ENCODE measurements at regions not wholly inside any gene's neighbourhood (a gene's known extent, or its start where the extent isn't known, plus 50 kb on each side); places are given as distances from the start of the nearest gene placed in this dataset.

DNA sequence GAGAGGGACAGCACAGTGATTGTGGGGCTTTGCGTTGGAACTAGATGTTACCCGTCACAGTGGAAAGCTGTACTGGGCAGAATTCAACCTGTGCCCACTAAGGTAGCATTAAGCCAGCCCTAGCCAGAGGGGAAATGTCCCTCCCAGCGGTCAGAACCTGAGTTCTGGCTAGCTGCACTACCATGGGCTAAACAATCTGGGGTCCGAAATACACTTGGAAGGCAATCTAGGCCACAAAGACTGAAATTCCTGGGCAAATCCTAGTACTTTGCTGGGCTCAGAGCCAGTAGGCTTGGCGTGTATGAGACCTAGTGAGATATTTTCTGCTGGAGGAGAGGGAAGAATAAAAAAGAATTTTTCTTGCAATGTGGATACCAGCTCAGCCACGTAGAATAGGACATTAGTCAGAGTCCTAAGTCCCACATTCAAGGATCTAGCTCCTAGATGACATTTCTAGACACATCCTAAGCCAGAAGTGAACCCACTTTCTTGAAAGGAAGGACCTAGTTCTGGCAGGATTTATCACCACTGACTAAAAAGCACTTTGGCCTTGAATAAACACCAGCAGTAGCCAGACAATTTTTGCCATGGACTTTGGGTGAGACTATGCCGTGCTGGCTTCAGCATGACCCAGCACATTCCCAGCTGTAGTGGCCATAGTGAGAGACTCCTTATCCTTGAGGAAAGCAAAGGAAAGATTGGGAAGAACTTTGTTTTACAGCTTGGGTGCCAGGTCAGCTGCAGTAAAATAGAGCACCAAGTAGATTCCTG is 618.0 kb downstream of the BRINP1 start (continued):
- TF ChIP-seq ZNF281 (CRISPR knock-in tag; IDR thresholded peaks at IDR 0.05) = no peak
- no peak for TF ChIP-seq JAZF1 (CRISPR knock-in tag; IDR thresholded peaks at IDR 0.05)
- TF ChIP-seq ZSCAN18 (CRISPR knock-in tag; IDR thresholded peaks at IDR 0.05) = no peak
- no peak for TF ChIP-seq USF1 (CRISPR knock-in tag; IDR thresholded peaks at IDR 0.05)
- no peak for TF ChIP-seq ZNF121 (CRISPR knock-in tag; IDR thresholded peaks at IDR 0.05)
- TF ChIP-seq RELA (CRISPR knock-in tag; IDR thresholded peaks at IDR 0.05; ENCODE audit: borderline replicate concordance) = no peak
- TF ChIP-seq HMGA2 (CRISPR knock-in tag; IDR thresholded peaks at IDR 0.05) = no peak
- TF ChIP-seq CREB1 (CRISPR knock-in tag; IDR thresholded peaks at IDR 0.05) = no peak
- TF ChIP-seq, protein P1, sequence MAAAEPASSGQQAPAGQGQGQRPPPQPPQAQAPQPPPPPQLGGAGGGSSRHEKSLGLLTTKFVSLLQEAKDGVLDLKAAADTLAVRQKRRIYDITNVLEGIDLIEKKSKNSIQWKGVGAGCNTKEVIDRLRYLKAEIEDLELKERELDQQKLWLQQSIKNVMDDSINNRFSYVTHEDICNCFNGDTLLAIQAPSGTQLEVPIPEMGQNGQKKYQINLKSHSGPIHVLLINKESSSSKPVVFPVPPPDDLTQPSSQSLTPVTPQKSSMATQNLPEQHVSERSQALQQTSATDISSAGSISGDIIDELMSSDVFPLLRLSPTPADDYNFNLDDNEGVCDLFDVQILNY (CRISPR knock-in tag; IDR thresholded peaks at IDR 0.05) = no peak

GRCh38 chr9:118751848-118752223 is 617.4 kb downstream of the BRINP1 start:
- DNase-seq (ENCODE audit: low spot score) (no peak), ATAC-seq (peak; percentile 26; the same call in 1 of the 2 replicates)
- Mint-ChIP-seq H3K27me3 (ENCODE audit: low read depth) (no peaks in the 10 kb centered on the region), H3K36me3 (no peaks in the 10 kb centered on the region), H3K4me1 (no peaks in the 10 kb centered on the region), H3K9me3 (peaks cover 5% of the 10 kb centered on the region), H3K27ac (no peak overlapping the region), H3K4me3 (no peak overlapping the region)
- ChIA-PET POLR2A (no interaction called here), CTCF (no interaction called here)
- TF ChIP-seq, protein P2, sequence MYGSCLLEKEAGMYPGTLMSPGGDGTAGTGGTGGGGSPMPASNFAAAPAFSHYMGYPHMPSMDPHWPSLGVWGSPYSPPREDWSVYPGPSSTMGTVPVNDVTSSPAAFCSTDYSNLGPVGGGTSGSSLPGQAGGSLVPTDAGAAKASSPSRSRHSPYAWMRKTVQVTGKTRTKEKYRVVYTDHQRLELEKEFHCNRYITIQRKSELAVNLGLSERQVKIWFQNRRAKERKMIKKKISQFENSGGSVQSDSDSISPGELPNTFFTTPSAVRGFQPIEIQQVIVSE (CRISPR knock-in tag; IDR thresholded peaks at IDR 0.05; ENCODE audit: borderline replicate concordance) = no peak
- TF ChIP-seq IRF2 (CRISPR knock-in tag; IDR thresholded peaks at IDR 0.05; ENCODE audit: borderline replicate concordance, low read depth) (no peak), USF1 (CRISPR knock-in tag; IDR thresholded peaks at IDR 0.05) (no peak), FOXJ3 (CRISPR knock-in tag; IDR thresholded peaks at IDR 0.05; ENCODE audit: borderline replicate concordance) (no peak), CREM (CRISPR knock-in tag; IDR thresholded peaks at IDR 0.05) (no peak), AFF4 (CRISPR knock-in tag; IDR thresholded peaks at IDR 0.05; ENCODE audit: borderline replicate concordance) (no peak), ZNF423 (CRISPR knock-in tag; IDR thresholded peaks at IDR 0.05) (no peak), ZNF671 (CRISPR knock-in tag; IDR thresholded peaks at IDR 0.05) (no peak)
- TF ChIP-seq, protein P3, sequence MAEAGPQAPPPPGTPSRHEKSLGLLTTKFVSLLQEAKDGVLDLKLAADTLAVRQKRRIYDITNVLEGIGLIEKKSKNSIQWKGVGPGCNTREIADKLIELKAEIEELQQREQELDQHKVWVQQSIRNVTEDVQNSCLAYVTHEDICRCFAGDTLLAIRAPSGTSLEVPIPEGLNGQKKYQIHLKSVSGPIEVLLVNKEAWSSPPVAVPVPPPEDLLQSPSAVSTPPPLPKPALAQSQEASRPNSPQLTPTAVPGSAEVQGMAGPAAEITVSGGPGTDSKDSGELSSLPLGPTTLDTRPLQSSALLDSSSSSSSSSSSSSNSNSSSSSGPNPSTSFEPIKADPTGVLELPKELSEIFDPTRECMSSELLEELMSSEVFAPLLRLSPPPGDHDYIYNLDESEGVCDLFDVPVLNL (CRISPR knock-in tag; IDR thresholded peaks at IDR 0.05; ENCODE audit: borderline replicate concordance, low read depth) = no peak
- TF ChIP-seq, protein P1 (CRISPR knock-in tag; IDR thresholded peaks at IDR 0.05) = no peak
- TF ChIP-seq, protein P4, sequence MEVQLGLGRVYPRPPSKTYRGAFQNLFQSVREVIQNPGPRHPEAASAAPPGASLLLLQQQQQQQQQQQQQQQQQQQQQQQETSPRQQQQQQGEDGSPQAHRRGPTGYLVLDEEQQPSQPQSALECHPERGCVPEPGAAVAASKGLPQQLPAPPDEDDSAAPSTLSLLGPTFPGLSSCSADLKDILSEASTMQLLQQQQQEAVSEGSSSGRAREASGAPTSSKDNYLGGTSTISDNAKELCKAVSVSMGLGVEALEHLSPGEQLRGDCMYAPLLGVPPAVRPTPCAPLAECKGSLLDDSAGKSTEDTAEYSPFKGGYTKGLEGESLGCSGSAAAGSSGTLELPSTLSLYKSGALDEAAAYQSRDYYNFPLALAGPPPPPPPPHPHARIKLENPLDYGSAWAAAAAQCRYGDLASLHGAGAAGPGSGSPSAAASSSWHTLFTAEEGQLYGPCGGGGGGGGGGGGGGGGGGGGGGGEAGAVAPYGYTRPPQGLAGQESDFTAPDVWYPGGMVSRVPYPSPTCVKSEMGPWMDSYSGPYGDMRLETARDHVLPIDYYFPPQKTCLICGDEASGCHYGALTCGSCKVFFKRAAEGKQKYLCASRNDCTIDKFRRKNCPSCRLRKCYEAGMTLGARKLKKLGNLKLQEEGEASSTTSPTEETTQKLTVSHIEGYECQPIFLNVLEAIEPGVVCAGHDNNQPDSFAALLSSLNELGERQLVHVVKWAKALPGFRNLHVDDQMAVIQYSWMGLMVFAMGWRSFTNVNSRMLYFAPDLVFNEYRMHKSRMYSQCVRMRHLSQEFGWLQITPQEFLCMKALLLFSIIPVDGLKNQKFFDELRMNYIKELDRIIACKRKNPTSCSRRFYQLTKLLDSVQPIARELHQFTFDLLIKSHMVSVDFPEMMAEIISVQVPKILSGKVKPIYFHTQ (CRISPR knock-in tag; IDR thresholded peaks at IDR 0.05) = no peak

Measured in WTC11 (cell line).